B cell (primary cell): ENCODE measurements at regions not wholly inside any gene's neighbourhood (a gene's known extent, or its start where the extent isn't known, plus 50 kb on each side); places are given as distances from the start of the nearest gene placed in this dataset.

Experiments used
- EZH2 ChIP-seq: IDR thresholded peaks from 2 replicates; pipeline ENCODE4 v1.6.1; 2012; ENCODE audit warnings: borderline replicate concordance, low read depth, mild to moderate bottlenecking, moderate library complexity, low read length; ENCODE audit not compliant: insufficient read depth, poor library complexity, severe bottlenecking
- TF ChIP-seq, protein P1 (sequence below): fragments of 200-600 bp; IDR thresholded peaks from one replicate; pipeline ENCODE4 v1.8.0; 2022; ENCODE audit warnings: antibody characterized with exemption, mild to moderate bottlenecking

DNA sequence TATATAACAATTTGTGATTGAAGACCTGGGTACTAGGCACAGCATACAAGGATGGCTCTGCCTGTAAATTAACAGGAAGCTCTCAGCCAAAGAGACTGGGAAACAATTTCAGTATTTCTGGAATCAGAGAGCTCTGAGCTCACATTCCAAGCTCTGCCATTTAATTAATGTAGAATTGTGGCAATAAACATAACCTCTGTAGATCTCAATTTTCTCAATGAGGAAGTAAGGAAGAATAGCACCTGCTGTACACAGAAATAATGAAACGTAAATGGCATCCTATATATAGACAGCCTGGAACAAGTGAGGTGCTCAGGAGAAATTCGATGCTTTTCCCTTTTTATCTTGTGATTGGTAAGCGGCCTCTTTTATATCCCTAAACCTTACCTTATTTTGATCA, 538.5 kb upstream of the JAG1 start:
- TF ChIP-seq, protein P1, sequence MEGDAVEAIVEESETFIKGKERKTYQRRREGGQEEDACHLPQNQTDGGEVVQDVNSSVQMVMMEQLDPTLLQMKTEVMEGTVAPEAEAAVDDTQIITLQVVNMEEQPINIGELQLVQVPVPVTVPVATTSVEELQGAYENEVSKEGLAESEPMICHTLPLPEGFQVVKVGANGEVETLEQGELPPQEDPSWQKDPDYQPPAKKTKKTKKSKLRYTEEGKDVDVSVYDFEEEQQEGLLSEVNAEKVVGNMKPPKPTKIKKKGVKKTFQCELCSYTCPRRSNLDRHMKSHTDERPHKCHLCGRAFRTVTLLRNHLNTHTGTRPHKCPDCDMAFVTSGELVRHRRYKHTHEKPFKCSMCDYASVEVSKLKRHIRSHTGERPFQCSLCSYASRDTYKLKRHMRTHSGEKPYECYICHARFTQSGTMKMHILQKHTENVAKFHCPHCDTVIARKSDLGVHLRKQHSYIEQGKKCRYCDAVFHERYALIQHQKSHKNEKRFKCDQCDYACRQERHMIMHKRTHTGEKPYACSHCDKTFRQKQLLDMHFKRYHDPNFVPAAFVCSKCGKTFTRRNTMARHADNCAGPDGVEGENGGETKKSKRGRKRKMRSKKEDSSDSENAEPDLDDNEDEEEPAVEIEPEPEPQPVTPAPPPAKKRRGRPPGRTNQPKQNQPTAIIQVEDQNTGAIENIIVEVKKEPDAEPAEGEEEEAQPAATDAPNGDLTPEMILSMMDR, result no peak
- no peak for TF ChIP-seq EZH2
